ENCODE measurements at regions not wholly inside any gene's neighbourhood (a gene's known extent, or its start where the extent isn't known, plus 50 kb on each side); places are given as distances from the start of the nearest gene placed in this dataset.
"Not testable (repeated sequence)": the region's sequence is repeated elsewhere in the genome, so short reads cannot be mapped to it uniquely, and the experiment has no call there.

GRCh38 chr5:82735160-82735789 lies 341.9 kb downstream of the TMEM167A start:
- no peak for DNase-seq (ENCODE audit: insufficient read length, low spot score)
- TF ChIP-seq SPI1 (IDR thresholded peaks at IDR 0.05; ENCODE audit: low read depth, low read length) = no peak
- TF ChIP-seq PAX5 (IDR thresholded peaks at IDR 0.05; ENCODE audit: insufficient read depth, low read length, severe bottlenecking) = no peak
- TF ChIP-seq POU2F2 (IDR thresholded peaks at IDR 0.05; ENCODE audit: low read depth, low read length) = no peak
- TF ChIP-seq TAF1 (IDR thresholded peaks at IDR 0.05; ENCODE audit: low read depth, low read length) = no peak
- TF ChIP-seq POLR2AphosphoS5 (IDR thresholded peaks at IDR 0.05; ENCODE audit: low read depth, low read length) = no peak
- no peak for TF ChIP-seq POLR2A (IDR thresholded peaks at IDR 0.05; ENCODE audit: low read depth, low read length)
- no peak for FAIRE-seq

- DNase-seq (ENCODE audit: insufficient read length, low spot score) = no peak
- TF ChIP-seq POLR2A (IDR thresholded peaks at IDR 0.05; ENCODE audit: low read depth, low read length) (no peak), SPI1 (IDR thresholded peaks at IDR 0.05; ENCODE audit: low read depth, low read length) (no peak), POU2F2 (IDR thresholded peaks at IDR 0.05; ENCODE audit: low read depth, low read length) (no peak), TAF1 (IDR thresholded peaks at IDR 0.05; ENCODE audit: low read depth, low read length) (no peak), PAX5 (IDR thresholded peaks at IDR 0.05; ENCODE audit: insufficient read depth, low read length, severe bottlenecking) (no peak), POLR2AphosphoS5 (IDR thresholded peaks at IDR 0.05; ENCODE audit: low read depth, low read length) (no peak)
- FAIRE-seq = no peak
Observed at GRCh38 chr5:82734347-82734746, 342.8 kb downstream of the TMEM167A start.

GRCh38 chr5:82730913-82731312 lies 346.3 kb downstream of the TMEM167A start:
- TF ChIP-seq TAF1 (IDR thresholded peaks at IDR 0.05; ENCODE audit: low read depth, low read length) = no peak
- TF ChIP-seq PAX5 (IDR thresholded peaks at IDR 0.05; ENCODE audit: insufficient read depth, low read length, severe bottlenecking) = no peak
- TF ChIP-seq SPI1 (IDR thresholded peaks at IDR 0.05; ENCODE audit: low read depth, low read length) = no peak
- no peak for TF ChIP-seq POU2F2 (IDR thresholded peaks at IDR 0.05; ENCODE audit: low read depth, low read length)
- TF ChIP-seq POLR2AphosphoS5 (IDR thresholded peaks at IDR 0.05; ENCODE audit: low read depth, low read length) = no peak
- no peak for TF ChIP-seq POLR2A (IDR thresholded peaks at IDR 0.05; ENCODE audit: low read depth, low read length)
- DNase-seq (ENCODE audit: insufficient read length, low spot score) (no peak), FAIRE-seq (no peak)

- no peak for FAIRE-seq
- no peak for DNase-seq (ENCODE audit: insufficient read length, low spot score)
- TF ChIP-seq POLR2A (IDR thresholded peaks at IDR 0.05; ENCODE audit: low read depth, low read length) (no peak), SPI1 (IDR thresholded peaks at IDR 0.05; ENCODE audit: low read depth, low read length) (no peak), POLR2AphosphoS5 (IDR thresholded peaks at IDR 0.05; ENCODE audit: low read depth, low read length) (no peak), PAX5 (IDR thresholded peaks at IDR 0.05; ENCODE audit: insufficient read depth, low read length, severe bottlenecking) (no peak), POU2F2 (IDR thresholded peaks at IDR 0.05; ENCODE audit: low read depth, low read length) (no peak), TAF1 (IDR thresholded peaks at IDR 0.05; ENCODE audit: low read depth, low read length) (no peak)
Observed at GRCh38 chr5:82728926-82729702, 348.1 kb downstream of the TMEM167A start.

GRCh38 chr5:82723168-82723567 lies 354.0 kb downstream of the TMEM167A start:
- DNase-seq (ENCODE audit: insufficient read length, low spot score) (no peak), FAIRE-seq (no peak)
- TF ChIP-seq TAF1 (IDR thresholded peaks at IDR 0.05; ENCODE audit: low read depth, low read length) = no peak
- TF ChIP-seq POLR2A (IDR thresholded peaks at IDR 0.05; ENCODE audit: low read depth, low read length) = no peak
- no peak for TF ChIP-seq PAX5 (IDR thresholded peaks at IDR 0.05; ENCODE audit: insufficient read depth, low read length, severe bottlenecking)
- no peak for TF ChIP-seq SPI1 (IDR thresholded peaks at IDR 0.05; ENCODE audit: low read depth, low read length)

GRCh38 chr5:82721087-82721410 lies 356.1 kb downstream of the TMEM167A start:
- DNase-seq (ENCODE audit: insufficient read length, low spot score) = no peak
- TF ChIP-seq POLR2A (IDR thresholded peaks at IDR 0.05; ENCODE audit: low read depth, low read length) = no peak
- TF ChIP-seq POU2F2 (IDR thresholded peaks at IDR 0.05; ENCODE audit: low read depth, low read length) = no peak
- FAIRE-seq = no peak

GRCh38 chr5:82720213-82721086 lies 356.7 kb downstream of the TMEM167A start:
- DNase-seq (ENCODE audit: insufficient read length, low spot score) = no peak
- FAIRE-seq = no peak
- TF ChIP-seq POLR2A (IDR thresholded peaks at IDR 0.05; ENCODE audit: low read depth, low read length) (no peak), POLR2AphosphoS5 (IDR thresholded peaks at IDR 0.05; ENCODE audit: low read depth, low read length) (no peak), TAF1 (IDR thresholded peaks at IDR 0.05; ENCODE audit: low read depth, low read length) (no peak), SPI1 (IDR thresholded peaks at IDR 0.05; ENCODE audit: low read depth, low read length) (no peak), PAX5 (IDR thresholded peaks at IDR 0.05; ENCODE audit: insufficient read depth, low read length, severe bottlenecking) (no peak), POU2F2 (IDR thresholded peaks at IDR 0.05; ENCODE audit: low read depth, low read length) (no peak)

- no peak for TF ChIP-seq POLR2AphosphoS5 (IDR thresholded peaks at IDR 0.05; ENCODE audit: low read depth, low read length)
- TF ChIP-seq POLR2A (IDR thresholded peaks at IDR 0.05; ENCODE audit: low read depth, low read length) = no peak
- TF ChIP-seq TAF1 (IDR thresholded peaks at IDR 0.05; ENCODE audit: low read depth, low read length) = no peak
- TF ChIP-seq PAX5 (IDR thresholded peaks at IDR 0.05; ENCODE audit: insufficient read depth, low read length, severe bottlenecking) = no peak
- TF ChIP-seq POU2F2 (IDR thresholded peaks at IDR 0.05; ENCODE audit: low read depth, low read length) = no peak
- no peak for TF ChIP-seq SPI1 (IDR thresholded peaks at IDR 0.05; ENCODE audit: low read depth, low read length)
- DNase-seq (ENCODE audit: insufficient read length, low spot score) (no peak), FAIRE-seq (no peak)
Observed at GRCh38 chr5:82719368-82719767, 357.8 kb downstream of the TMEM167A start.

GRCh38 chr5:82717738-82718137 lies 359.5 kb downstream of the TMEM167A start:
- TF ChIP-seq POLR2A (IDR thresholded peaks at IDR 0.05; ENCODE audit: low read depth, low read length) = no peak
- TF ChIP-seq POLR2AphosphoS5 (IDR thresholded peaks at IDR 0.05; ENCODE audit: low read depth, low read length) = no peak
- TF ChIP-seq SPI1 (IDR thresholded peaks at IDR 0.05; ENCODE audit: low read depth, low read length) = no peak
- TF ChIP-seq TAF1 (IDR thresholded peaks at IDR 0.05; ENCODE audit: low read depth, low read length) = no peak
- TF ChIP-seq PAX5 (IDR thresholded peaks at IDR 0.05; ENCODE audit: insufficient read depth, low read length, severe bottlenecking) = no peak
- TF ChIP-seq POU2F2 (IDR thresholded peaks at IDR 0.05; ENCODE audit: low read depth, low read length) = no peak
- no peak for DNase-seq (ENCODE audit: insufficient read length, low spot score)

GRCh38 chr5:82714732-82715131 lies 362.5 kb downstream of the TMEM167A start:
- FAIRE-seq; DNase-seq (ENCODE audit: insufficient read length, low spot score): not testable (repeated sequence)

More at GRCh38 chr5:82717738-82718137, 359.5 kb downstream of the TMEM167A start:
- no peak for FAIRE-seq
